CD4-positive, alpha-beta T cell (primary cell): ENCODE measurements at regions not wholly inside any gene's neighbourhood (a gene's known extent, or its start where the extent isn't known, plus 50 kb on each side); places are given as distances from the start of the nearest gene placed in this dataset.

Source experiments
- ATAC-seq: fragments of 200-7000 bp; cut with Tn5 transposase; one replicate; pipeline ENCODE4 v1.10.0; 2022; ENCODE audit warnings: mild to moderate bottlenecking; ENCODE audit not compliant: poor library complexity
- CTCF ChIA-PET: fragments of 350-600 bp; sonication (Branson Sonifier 250); formaldehyde crosslinking; loops from one replicate; lab custom pipeline; 2021; ENCODE audit warnings: antibody characterized with exemption, inconsistent platforms; lab: Charles Lee
- POLR2A ChIA-PET: fragments of 350-600 bp; sonication (Branson Sonifier 250); formaldehyde crosslinking; loops from one replicate; lab custom pipeline; 2021; ENCODE audit warnings: antibody characterized with exemption, inconsistent platforms; lab: Charles Lee
- DNase-seq, 14 experiments: peaks; one replicate each; pipeline ENCODE4 v3.0.0-alpha.2; 2013 to 2020; ENCODE audit warnings: mixed read lengths in 2 of 14
- H3K27ac ChIP-seq, 2 donors: one replicate each; pipeline versions ENCODE4 v1.5.1 to v1.7.0; 2013; ENCODE audit warnings: low read length in 2 of 2, low read depth in 1 of 2, mild to moderate bottlenecking in 1 of 2
- H3K27me3 ChIP-seq, 2 experiments: 1 replicate in 1 of 2; 2 replicates in 1 of 2; pipeline versions ENCODE4 v1.6.1 to v1.7.0; 2013; ENCODE audit warnings: low read length in 2 of 2, control low read depth in 1 of 2, mild to moderate bottlenecking in 1 of 2, moderate library complexity in 1 of 2; ENCODE audit not compliant: insufficient read depth in 2 of 2, control insufficient read depth in 1 of 2
- H3K36me3 ChIP-seq: one replicate; pipeline ENCODE4 v1.6.1; 2013; ENCODE audit warnings: low read length, control low read depth; ENCODE audit not compliant: insufficient read depth
- H3K4me1 ChIP-seq: one replicate; pipeline ENCODE4 v1.6.1; 2013; ENCODE audit warnings: low read length, control low read depth; ENCODE audit not compliant: insufficient read depth
- H3K4me3 ChIP-seq: one replicate; pipeline ENCODE4 v1.5.1; 2013; ENCODE audit warnings: mild to moderate bottlenecking, low read length, moderate library complexity
- H3K9me3 ChIP-seq, 2 experiments: 1 replicate in 1 of 2; 2 replicates in 1 of 2; pipeline versions ENCODE4 v1.6.1 to v1.7.0; 2013; ENCODE audit warnings: low read length in 2 of 2, mild to moderate bottlenecking in 2 of 2, control low read depth in 1 of 2, moderate library complexity in 1 of 2; ENCODE audit not compliant: control insufficient read depth in 1 of 2, insufficient read depth in 1 of 2
- H3K27ac Mint-ChIP-seq: one replicate; pipeline ENCODE4 v1.8.0; 2020; ENCODE audit warnings: mixed read lengths
- H3K27me3 Mint-ChIP-seq: one replicate; pipeline ENCODE4 v1.8.0; 2021; ENCODE audit warnings: mixed read lengths
- H3K36me3 Mint-ChIP-seq: one replicate; pipeline ENCODE4 v1.8.0; 2021; ENCODE audit warnings: low read depth, mixed read lengths
- H3K4me1 Mint-ChIP-seq: one replicate; pipeline ENCODE4 v1.8.0; 2021; ENCODE audit warnings: low read depth, mixed read lengths
- H3K4me3 Mint-ChIP-seq: one replicate; pipeline ENCODE4 v1.8.0; 2020; ENCODE audit warnings: mild to moderate bottlenecking, mixed read lengths
- H3K9me3 Mint-ChIP-seq: one replicate; pipeline ENCODE4 v1.8.0; 2020; ENCODE audit warnings: mixed read lengths
- CTCF ChIP-seq: fragments of 200-600 bp; IDR thresholded peaks from one replicate; pipeline ENCODE4 v1.8.0; 2022; ENCODE audit warnings: antibody characterized with exemption, mild to moderate bottlenecking
- intact Hi-C, 2 experiments: fragments of 100-400 bp; cut with DNase I in 1 of 2; cut with micrococcal nuclease in 1 of 2; formaldehyde crosslinking; loops; one replicate each; pipeline versions ENCODE4 v1.15.1 to v1.9.0; 2023 to 2025; cut with DNase I, micrococcal nuclease

DNA sequence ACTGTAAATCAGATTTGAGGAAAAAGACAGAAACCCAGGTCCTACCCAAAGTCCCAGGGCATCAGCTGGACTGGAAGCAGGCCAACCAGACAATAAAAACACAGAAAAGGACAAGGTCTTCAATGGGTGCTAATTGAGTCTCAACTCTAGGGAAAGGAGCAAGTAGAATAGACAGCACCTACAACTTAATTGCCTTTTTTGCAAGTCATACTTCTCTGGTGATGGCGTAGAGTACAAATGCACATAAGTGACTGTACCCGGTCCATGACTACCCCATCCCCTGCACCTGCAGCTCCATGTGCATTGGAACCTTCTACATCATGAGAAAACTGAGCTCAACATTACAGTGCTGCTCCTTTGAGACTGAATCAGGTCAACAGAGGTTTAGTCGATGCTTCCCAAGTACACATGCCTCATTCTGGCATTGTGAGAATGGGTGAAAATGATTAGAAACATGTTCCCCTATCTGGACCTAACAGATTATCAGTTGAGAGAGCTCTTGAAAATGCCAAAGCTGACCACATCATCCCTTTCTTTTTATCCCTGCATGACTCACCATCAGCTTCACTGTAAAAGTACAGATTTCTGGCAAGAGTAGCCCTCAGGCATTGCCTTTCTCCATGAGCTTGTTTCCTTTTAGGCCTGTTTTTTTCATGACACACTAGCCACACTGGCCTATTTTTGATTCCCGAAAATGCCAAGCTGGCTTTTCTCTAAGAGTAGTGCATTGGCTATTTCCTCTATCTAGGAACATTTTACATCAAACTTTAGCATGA, 298.3 kb downstream of the HS3ST1 start:
- no peaks in the 10 kb centered on the region for H3K9me3 ChIP-seq
- H3K4me1 ChIP-seq: no peaks in the 10 kb centered on the region
- intact Hi-C loops: no loop called here
- ChIA-PET POLR2A (no interaction called here), CTCF (no interaction called here)
- DNase-seq (no peak), ATAC-seq (no peak)
- no peaks in the 10 kb centered on the region for H3K4me1 Mint-ChIP-seq
- no peak overlapping the region for H3K27ac Mint-ChIP-seq
- H3K9me3 Mint-ChIP-seq: no peaks in the 10 kb centered on the region
- no peak for TF ChIP-seq CTCF
- no peaks in the 10 kb centered on the region for H3K27me3 ChIP-seq
- no peaks in the 10 kb centered on the region for H3K36me3 ChIP-seq
- no peak overlapping the region for H3K4me3 Mint-ChIP-seq
- no peaks in the 10 kb centered on the region for H3K27me3 Mint-ChIP-seq
- no peak overlapping the region for H3K27ac ChIP-seq
- H3K36me3 Mint-ChIP-seq: no peaks in the 10 kb centered on the region
- no peak overlapping the region for H3K4me3 ChIP-seq

DNA sequence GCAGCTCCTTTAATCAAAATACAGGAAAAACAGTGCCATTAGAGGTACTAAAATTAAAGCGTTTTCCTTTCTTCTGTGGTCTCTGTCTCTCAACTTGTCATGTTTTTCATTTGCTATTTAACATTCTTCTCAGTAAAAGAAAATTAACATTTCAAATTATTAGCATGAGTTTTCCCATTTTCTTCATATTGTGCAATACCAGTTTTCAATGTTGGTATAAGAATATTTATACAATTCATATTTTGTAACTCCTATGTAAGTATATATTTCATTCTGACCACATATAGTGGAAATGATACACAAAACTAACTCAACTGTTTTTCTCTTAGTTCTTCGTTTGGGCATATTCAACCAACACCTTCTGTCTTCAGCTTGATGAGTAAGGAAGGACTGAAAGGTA, 308.3 kb downstream of the HS3ST1 start:
- Mint-ChIP-seq H3K4me1 (no peaks in the 10 kb centered on the region), H3K27ac (no peak overlapping the region), H3K36me3 (no peaks in the 10 kb centered on the region), H3K4me3 (no peak overlapping the region), H3K27me3 (no peaks in the 10 kb centered on the region), H3K9me3 (peaks cover 3% of the 10 kb centered on the region)
- ChIA-PET POLR2A (no interaction called here), CTCF (no interaction called here)
- ATAC-seq: no peak
- Histone ChIP-seq H3K27me3 (no peaks in the 10 kb centered on the region), H3K27ac (no peak overlapping the region), H3K36me3 (no peaks in the 10 kb centered on the region), H3K4me3 (no peak overlapping the region), H3K4me1 (no peaks in the 10 kb centered on the region), H3K9me3 (no peaks in the 10 kb centered on the region)
- intact Hi-C loops: no loop called here
- DNase-seq: no peak
- no peak for TF ChIP-seq CTCF

DNA sequence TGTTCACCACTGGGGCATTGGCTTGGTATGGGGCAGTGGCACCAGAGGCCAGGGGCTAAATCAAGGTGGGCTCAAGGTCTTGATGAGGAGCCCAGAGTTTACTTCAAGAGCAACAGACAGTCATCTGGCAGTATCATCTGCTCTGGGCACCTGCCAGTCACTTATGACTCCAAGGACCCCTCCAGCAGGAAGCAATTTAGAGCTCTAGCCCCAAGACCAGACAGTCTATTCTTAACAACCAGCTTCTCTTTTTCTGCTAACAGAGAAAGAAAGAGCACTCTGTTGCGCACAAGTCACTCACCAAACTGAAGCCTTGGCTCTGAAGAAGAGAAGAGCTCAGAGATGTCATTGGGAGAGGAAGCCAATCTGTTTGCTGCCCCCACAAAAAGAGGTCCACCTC, 309.2 kb downstream of the HS3ST1 start:
- H3K27me3 Mint-ChIP-seq: no peaks in the 10 kb centered on the region
- no peak overlapping the region for H3K27ac Mint-ChIP-seq
- Histone ChIP-seq H3K36me3 (no peaks in the 10 kb centered on the region), H3K27ac (no peak overlapping the region), H3K4me3 (no peak overlapping the region), H3K27me3 (no peaks in the 10 kb centered on the region), H3K9me3 (no peaks in the 10 kb centered on the region), H3K4me1 (no peaks in the 10 kb centered on the region)
- no peak for TF ChIP-seq CTCF
- POLR2A ChIA-PET: no interaction called here
- no peak overlapping the region for H3K4me3 Mint-ChIP-seq
- H3K9me3 Mint-ChIP-seq: peaks cover 3% of the 10 kb centered on the region
- intact Hi-C loops: no loop called here
- no peak for DNase-seq
- no peaks in the 10 kb centered on the region for H3K4me1 Mint-ChIP-seq
- CTCF ChIA-PET: no interaction called here
- no peak for ATAC-seq
- no peaks in the 10 kb centered on the region for H3K36me3 Mint-ChIP-seq
